Thyroid gland (tissue), 4 donors: ENCODE measurements at regions not wholly inside any gene's neighbourhood (a gene's known extent, or its start where the extent isn't known, plus 50 kb on each side); places are given as distances from the start of the nearest gene placed in this dataset.

Experiments
- DNase-seq, 2 donors: peaks; one replicate each; pipeline ENCODE4 v3.0.0-alpha.2; 2019
- H3K27ac ChIP-seq, 3 donors: fragments of 200-600 bp; sonication (generic); 1 replicate in 2 of 3; 2 replicates in 1 of 3; pipeline ENCODE4 v1.5.1; 2016 to 2019; ENCODE audit warnings: mild to moderate bottlenecking in 1 of 3, moderate library complexity in 1 of 3
- H3K27me3 ChIP-seq: fragments of 200-600 bp; sonication (generic); one replicate; pipeline ENCODE4 v1.5.1; 2019
- H3K36me3 ChIP-seq, 2 donors: fragments of 200-600 bp; sonication (generic); one replicate each; pipeline ENCODE4 v1.5.1; 2016 to 2019
- H3K4me1 ChIP-seq, 2 donors: fragments of 200-600 bp; sonication (generic); one replicate each; pipeline ENCODE4 v1.5.1; 2017 to 2019
- H3K4me3 ChIP-seq, 3 donors: fragments of 200-600 bp; sonication (generic); replicated peaks in 1 of 3; 1 replicate in 2 of 3; 2 replicates in 1 of 3; pipeline ENCODE4 v1.5.1; 2016; ENCODE audit warnings: mild to moderate bottlenecking in 1 of 3
- H3K9me3 ChIP-seq: fragments of 200-600 bp; sonication (generic); one replicate; pipeline ENCODE4 v1.5.1; 2017
- POLR2A ChIP-seq, 2 donors: fragments of 450-650 bp; IDR thresholded peaks; one replicate each; pipeline ENCODE4 v1.6.1; 2017; ENCODE audit warnings: antibody characterized with exemption in 2 of 2, mild to moderate bottlenecking in 2 of 2, moderate library complexity in 1 of 2
- WGBS, 2 donors: methylation state at CpG; one replicate each; pipeline ENCODE4 v1.1.5; 2017; 5-methylcytosine and 5-hydroxymethylcytosine counted together
- intact Hi-C: fragments of 100-400 bp; cut with DNase I; formaldehyde crosslinking; loops from one replicate; pipeline ENCODE4 v1.15.1; 2023
- TF ChIP-seq, protein P1 (sequence below), 6 experiments: fragments of 200-600 bp in 3 of 6; fragments of 450-650 bp in 3 of 6; sonication (generic) in 3 of 6; IDR thresholded peaks; one replicate each; pipeline ENCODE4 v1.5.1; 2016 to 2019; ENCODE audit warnings: antibody characterized with exemption in 6 of 6, mild to moderate bottlenecking in 2 of 6, inconsistent platforms in 1 of 6, moderate library complexity in 1 of 6

DNA sequence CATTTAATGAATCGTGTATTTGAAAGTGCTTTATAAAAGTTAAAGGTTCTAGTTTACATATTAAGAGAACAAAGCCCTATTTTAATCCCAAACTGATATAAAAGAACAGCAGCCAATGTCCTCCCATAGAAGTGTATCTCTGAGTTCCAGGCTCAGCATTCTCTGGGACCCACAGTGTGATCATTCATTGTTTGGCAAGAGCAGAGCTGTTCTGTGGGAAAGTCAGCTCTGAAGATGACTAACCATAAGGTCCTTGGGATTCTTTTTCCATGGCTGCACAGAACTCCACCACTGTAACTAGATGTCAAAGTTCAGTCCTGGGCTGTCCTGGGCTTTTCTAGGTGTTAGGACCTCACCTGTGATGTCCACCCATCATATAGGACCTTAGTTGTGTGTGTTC lies 157.0 kb upstream of the TLL1 start:
- Histone ChIP-seq H3K4me3 (no peak overlapping the region), H3K9me3 (no peaks in the 10 kb centered on the region), H3K36me3 (no peaks in the 10 kb centered on the region), H3K4me1 (no peaks in the 10 kb centered on the region), H3K27ac (no peak overlapping the region), H3K27me3 (no peaks in the 10 kb centered on the region)
- WGBS, 2 donors, result 82 to 83% methylated on average over 1 of the region's 1 CpG
- no peak for TF ChIP-seq POLR2A (IDR thresholded peaks at IDR 0.05)
- TF ChIP-seq, protein P1, sequence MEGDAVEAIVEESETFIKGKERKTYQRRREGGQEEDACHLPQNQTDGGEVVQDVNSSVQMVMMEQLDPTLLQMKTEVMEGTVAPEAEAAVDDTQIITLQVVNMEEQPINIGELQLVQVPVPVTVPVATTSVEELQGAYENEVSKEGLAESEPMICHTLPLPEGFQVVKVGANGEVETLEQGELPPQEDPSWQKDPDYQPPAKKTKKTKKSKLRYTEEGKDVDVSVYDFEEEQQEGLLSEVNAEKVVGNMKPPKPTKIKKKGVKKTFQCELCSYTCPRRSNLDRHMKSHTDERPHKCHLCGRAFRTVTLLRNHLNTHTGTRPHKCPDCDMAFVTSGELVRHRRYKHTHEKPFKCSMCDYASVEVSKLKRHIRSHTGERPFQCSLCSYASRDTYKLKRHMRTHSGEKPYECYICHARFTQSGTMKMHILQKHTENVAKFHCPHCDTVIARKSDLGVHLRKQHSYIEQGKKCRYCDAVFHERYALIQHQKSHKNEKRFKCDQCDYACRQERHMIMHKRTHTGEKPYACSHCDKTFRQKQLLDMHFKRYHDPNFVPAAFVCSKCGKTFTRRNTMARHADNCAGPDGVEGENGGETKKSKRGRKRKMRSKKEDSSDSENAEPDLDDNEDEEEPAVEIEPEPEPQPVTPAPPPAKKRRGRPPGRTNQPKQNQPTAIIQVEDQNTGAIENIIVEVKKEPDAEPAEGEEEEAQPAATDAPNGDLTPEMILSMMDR (IDR thresholded peaks at IDR 0.05), result no peak
- intact Hi-C loops, result no loop called here
- no peak for DNase-seq

DNA sequence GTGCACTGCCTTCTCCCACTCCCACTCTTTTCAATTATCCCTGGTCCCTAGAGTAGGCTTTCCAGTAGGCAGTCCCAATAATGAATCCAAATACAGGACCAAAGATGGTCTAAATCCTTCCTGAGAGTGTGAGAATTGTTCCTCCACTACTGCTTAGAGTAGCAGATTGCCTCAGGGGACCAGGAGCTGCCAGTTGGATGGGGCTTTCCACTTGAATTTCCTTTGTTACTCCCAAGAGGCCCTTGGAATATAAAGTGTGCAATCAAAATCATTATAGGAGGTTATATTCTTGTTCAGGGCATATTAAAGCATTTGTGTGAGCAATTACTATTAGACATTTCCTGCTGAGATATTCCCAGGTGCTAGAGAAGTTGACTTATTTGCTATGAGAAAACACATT lies 156.6 kb upstream of the TLL1 start:
- Histone ChIP-seq H3K27me3 (no peaks in the 10 kb centered on the region), H3K4me3 (no peak overlapping the region), H3K36me3 (no peaks in the 10 kb centered on the region), H3K9me3 (no peaks in the 10 kb centered on the region), H3K4me1 (no peaks in the 10 kb centered on the region), H3K27ac (no peak overlapping the region)
- DNase-seq, result no peak
- intact Hi-C loops, result no loop called here
- no peak for TF ChIP-seq POLR2A (IDR thresholded peaks at IDR 0.05)
- TF ChIP-seq, protein P1 (IDR thresholded peaks at IDR 0.05), result no peak

DNA sequence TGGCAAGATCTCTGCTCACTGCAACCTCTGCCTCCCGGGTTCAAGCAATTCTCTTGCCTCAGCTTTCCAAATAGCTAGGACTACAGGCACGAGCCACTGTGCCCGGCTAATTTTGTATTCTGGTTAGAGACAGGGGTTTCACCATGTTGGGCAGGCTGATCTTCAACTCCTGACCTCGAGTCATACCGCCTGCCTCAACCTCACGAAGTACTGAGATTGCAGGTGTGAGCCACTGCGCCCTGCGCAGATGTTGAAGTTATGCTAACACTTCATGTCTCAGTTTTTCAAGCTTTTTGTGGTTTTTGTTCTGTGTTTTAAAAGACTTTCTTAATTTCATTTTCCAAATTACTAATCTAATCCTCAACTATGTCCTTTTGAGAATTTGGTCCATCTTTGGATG lies 154.4 kb upstream of the TLL1 start:
- Histone ChIP-seq H3K4me1 (no peaks in the 10 kb centered on the region), H3K36me3 (no peaks in the 10 kb centered on the region), H3K9me3 (no peaks in the 10 kb centered on the region), H3K4me3 (no peak overlapping the region), H3K27ac (no peak overlapping the region), H3K27me3 (no peaks in the 10 kb centered on the region)
- no peak for TF ChIP-seq POLR2A (IDR thresholded peaks at IDR 0.05)
- TF ChIP-seq, protein P1 (IDR thresholded peaks at IDR 0.05), result no peak
- intact Hi-C loops, result no loop called here
- WGBS, 2 donors, result 97 to 98% methylated on average over 8 of the region's 8 CpGs
- DNase-seq, result no peak

DNA sequence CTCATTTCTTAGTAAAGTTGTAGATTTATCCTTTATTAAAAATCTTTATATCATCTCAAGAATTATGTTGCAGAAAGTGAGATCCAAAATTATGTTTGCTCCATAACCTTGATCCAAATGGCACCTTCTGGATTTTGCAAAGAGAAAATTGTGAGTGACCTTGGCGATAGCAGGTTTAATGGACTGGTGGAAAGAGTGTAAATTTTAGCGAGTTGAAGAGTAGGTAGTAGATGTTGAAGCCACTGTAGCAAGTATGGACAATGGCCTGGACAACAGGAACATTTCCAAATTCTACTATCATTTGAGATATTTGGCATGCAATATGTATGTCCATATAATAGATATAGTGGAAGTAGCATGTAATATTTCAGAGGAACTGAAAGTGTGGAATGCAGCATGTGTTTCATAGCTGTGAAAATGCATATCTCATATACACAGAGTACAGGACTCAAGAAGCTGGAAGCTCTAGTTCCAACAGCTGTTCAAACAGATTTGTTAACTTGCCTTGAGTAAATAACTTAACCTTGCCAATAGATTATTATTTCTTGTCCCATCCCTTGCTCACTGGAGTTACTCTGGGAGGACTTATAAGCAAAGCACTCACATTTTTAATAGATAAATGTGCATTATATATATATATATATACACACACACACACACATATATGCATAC lies 152.5 kb upstream of the TLL1 start:
- no peak for TF ChIP-seq POLR2A (IDR thresholded peaks at IDR 0.05)
- TF ChIP-seq, protein P1 (IDR thresholded peaks at IDR 0.05), result no peak
- H3K4me3 ChIP-seq, result no peak overlapping the region
- WGBS, 2 donors, result 98 to 99% methylated on average over 2 of the region's 2 CpGs
- intact Hi-C loops, result no loop called here
- no peaks in the 10 kb centered on the region for H3K36me3 ChIP-seq
- no peaks in the 10 kb centered on the region for H3K27me3 ChIP-seq
- DNase-seq, result no peak
- no peaks in the 10 kb centered on the region for H3K9me3 ChIP-seq
- no peaks in the 10 kb centered on the region for H3K4me1 ChIP-seq
- no peak overlapping the region for H3K27ac ChIP-seq

DNA sequence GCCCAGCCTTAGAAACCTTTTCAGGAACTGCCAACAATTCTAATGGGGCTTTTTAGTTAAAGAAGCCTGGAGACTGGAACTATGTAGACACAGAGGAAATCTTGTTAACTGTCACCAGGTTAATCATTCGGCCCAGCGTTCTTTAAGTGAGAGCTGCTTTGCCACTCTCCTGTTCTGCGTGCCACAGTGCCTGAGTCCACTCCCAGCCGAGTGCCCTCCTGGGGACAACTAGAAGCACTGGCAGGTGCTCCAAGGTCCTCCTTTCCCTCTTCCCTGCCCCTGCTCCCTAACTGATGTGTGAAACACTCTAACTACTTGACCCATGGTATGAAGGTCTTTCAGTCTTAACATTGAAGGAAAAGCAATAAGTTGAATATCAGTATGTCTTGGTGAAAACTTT lies 151.2 kb upstream of the TLL1 start:
- Histone ChIP-seq H3K4me1 (no peaks in the 10 kb centered on the region), H3K27ac (no peak overlapping the region), H3K27me3 (no peaks in the 10 kb centered on the region), H3K36me3 (no peaks in the 10 kb centered on the region), H3K4me3 (no peak overlapping the region), H3K9me3 (no peaks in the 10 kb centered on the region)
- no peak for TF ChIP-seq POLR2A (IDR thresholded peaks at IDR 0.05)
- TF ChIP-seq, protein P1 (IDR thresholded peaks at IDR 0.05), result no peak
- intact Hi-C loops, result no loop called here
- DNase-seq, result no peak
- 55 to 64% methylated on average over 4 of the region's 4 CpGs for WGBS, 2 donors
